ENCODE measurements at regions not wholly inside any gene's neighbourhood (a gene's known extent, or its start where the extent isn't known, plus 50 kb on each side); places are given as distances from the start of the nearest gene placed in this dataset.

GRCh38 chr9:108166519-108166918 is 677.0 kb upstream of the KLF4 start:
- no peak for DNase-seq
- POLR2A ChIA-PET, result no interaction called here

DNA sequence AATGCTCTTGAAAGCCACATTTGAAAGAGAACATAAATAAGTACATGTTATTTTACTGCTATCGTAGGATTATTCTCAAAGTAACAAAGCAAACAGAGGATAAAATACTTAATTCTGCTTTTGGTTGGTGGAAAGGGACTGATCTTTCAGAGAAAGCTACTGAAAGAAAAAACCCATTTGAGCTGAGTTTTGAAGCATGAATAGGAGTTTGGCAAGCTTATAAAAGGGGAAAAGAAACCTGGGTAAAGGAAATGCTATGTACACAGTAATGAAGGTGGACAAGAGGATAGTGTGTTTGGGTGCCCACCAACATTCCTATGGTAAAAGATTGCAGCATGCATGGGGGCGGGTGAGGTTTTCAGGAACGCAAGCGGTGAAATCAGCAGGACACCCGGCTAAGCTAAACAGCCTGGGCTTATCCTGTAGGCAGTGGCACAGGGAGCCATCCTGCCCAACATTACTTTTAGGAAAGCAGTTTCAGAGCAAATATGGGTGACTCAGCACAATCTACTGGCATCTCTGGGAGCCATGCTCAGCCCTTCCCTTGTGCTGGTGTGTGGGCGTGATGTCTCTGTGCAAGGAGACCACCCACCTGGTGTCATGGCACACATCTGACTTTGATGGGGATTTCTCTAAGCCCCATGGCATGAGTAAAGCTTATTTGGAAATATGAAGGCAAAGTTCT is 673.9 kb upstream of the KLF4 start:
- peaks cover 0 to 4% (median 0%) of the 10 kb centered on the region in 4 experiments for H3K4me1 ChIP-seq (ENCODE audit: control extremely low read depth in 1 of 4, control insufficient read depth in 4 of 4, insufficient read depth in 4 of 4, low read length in 3 of 4)
- POLR2A ChIA-PET, result no interaction called here
- H3K36me3 ChIP-seq (ENCODE audit: control insufficient read depth in 4 of 4, insufficient read depth in 4 of 4, low read length in 3 of 4), result no peaks in the 10 kb centered on the region
- H3K27me3 ChIP-seq (replicated peaks in 2 of 5; ENCODE audit: control insufficient read depth in 4 of 5, insufficient read depth in 5 of 5, low read length in 4 of 5), result no peaks in the 10 kb centered on the region
- no peak overlapping the region for H3K4me3 ChIP-seq (ENCODE audit: control insufficient read depth in 1 of 7, extremely low read depth in 1 of 7, insufficient read depth in 4 of 7, low read depth in 2 of 7, low read length in 6 of 7)
- no peak overlapping the region for H3K27ac ChIP-seq (ENCODE audit: insufficient read depth in 1 of 2, low read depth in 1 of 2, low read length in 2 of 2, poor library complexity in 1 of 2, severe bottlenecking in 2 of 2)
- H3K9me3 ChIP-seq (ENCODE audit: control extremely low read depth in 1 of 5, control insufficient read depth in 4 of 5, insufficient read depth in 2 of 5, low read depth in 1 of 5, low read length in 4 of 5), result no peaks in the 10 kb centered on the region
- WGBS (ENCODE audit: insufficient coverage), result 93% methylated on average over 5 of the region's 6 CpGs
- DNase-seq, result no peak
- CTCF ChIA-PET, result no interaction called here

More at GRCh38 chr9:108166519-108166918, 677.0 kb upstream of the KLF4 start:
- WGBS (ENCODE audit: insufficient coverage), result no CpG with 5 or more reads among the region's 2 CpGs
- H3K27me3 ChIP-seq (replicated peaks in 2 of 5; ENCODE audit: control insufficient read depth in 4 of 5, insufficient read depth in 5 of 5, low read length in 4 of 5), result no peaks in the 10 kb centered on the region
- peaks cover 0 to 4% (median 0%) of the 10 kb centered on the region in 4 experiments for H3K4me1 ChIP-seq (ENCODE audit: control extremely low read depth in 1 of 4, control insufficient read depth in 4 of 4, insufficient read depth in 4 of 4, low read length in 3 of 4)
- H3K4me3 ChIP-seq (ENCODE audit: control insufficient read depth in 1 of 7, extremely low read depth in 1 of 7, insufficient read depth in 4 of 7, low read depth in 2 of 7, low read length in 6 of 7), result no peak overlapping the region
- no peaks in the 10 kb centered on the region for H3K9me3 ChIP-seq (ENCODE audit: control extremely low read depth in 1 of 5, control insufficient read depth in 4 of 5, insufficient read depth in 2 of 5, low read depth in 1 of 5, low read length in 4 of 5)
- H3K27ac ChIP-seq (ENCODE audit: insufficient read depth in 1 of 2, low read depth in 1 of 2, low read length in 2 of 2, poor library complexity in 1 of 2, severe bottlenecking in 2 of 2), result no peak overlapping the region
- no peaks in the 10 kb centered on the region for H3K36me3 ChIP-seq (ENCODE audit: control insufficient read depth in 4 of 4, insufficient read depth in 4 of 4, low read length in 3 of 4)
- CTCF ChIA-PET, result interaction anchor here (1.7 kb wide), 2 partner anchors 16 to 20 kb away, joined by 5 read pairs; no protein-coding TSS in a partner anchor

- Histone ChIP-seq H3K9me3 (ENCODE audit: control extremely low read depth in 1 of 5, control insufficient read depth in 4 of 5, insufficient read depth in 2 of 5, low read depth in 1 of 5, low read length in 4 of 5) (no peaks in the 10 kb centered on the region), H3K27me3 (replicated peaks in 2 of 5; ENCODE audit: control insufficient read depth in 4 of 5, insufficient read depth in 5 of 5, low read length in 4 of 5) (no peaks in the 10 kb centered on the region), H3K36me3 (ENCODE audit: control insufficient read depth in 4 of 4, insufficient read depth in 4 of 4, low read length in 3 of 4) (no peaks in the 10 kb centered on the region), H3K27ac (ENCODE audit: insufficient read depth in 1 of 2, low read depth in 1 of 2, low read length in 2 of 2, poor library complexity in 1 of 2, severe bottlenecking in 2 of 2) (no peak overlapping the region), H3K4me3 (ENCODE audit: control insufficient read depth in 1 of 7, extremely low read depth in 1 of 7, insufficient read depth in 4 of 7, low read depth in 2 of 7, low read length in 6 of 7) (no peak overlapping the region), H3K4me1 (ENCODE audit: control extremely low read depth in 1 of 4, control insufficient read depth in 4 of 4, insufficient read depth in 4 of 4, low read length in 3 of 4) (peaks cover 0 to 4% (median 0%) of the 10 kb centered on the region in 4 experiments)
- ChIA-PET POLR2A (no interaction called here), CTCF (no interaction called here)
- 100% methylated on average over 1 of the region's 1 CpG for WGBS (ENCODE audit: insufficient coverage)
- DNase-seq, result no peak
Observed at GRCh38 chr9:108162664-108163063, 673.1 kb upstream of the KLF4 start.

DNA sequence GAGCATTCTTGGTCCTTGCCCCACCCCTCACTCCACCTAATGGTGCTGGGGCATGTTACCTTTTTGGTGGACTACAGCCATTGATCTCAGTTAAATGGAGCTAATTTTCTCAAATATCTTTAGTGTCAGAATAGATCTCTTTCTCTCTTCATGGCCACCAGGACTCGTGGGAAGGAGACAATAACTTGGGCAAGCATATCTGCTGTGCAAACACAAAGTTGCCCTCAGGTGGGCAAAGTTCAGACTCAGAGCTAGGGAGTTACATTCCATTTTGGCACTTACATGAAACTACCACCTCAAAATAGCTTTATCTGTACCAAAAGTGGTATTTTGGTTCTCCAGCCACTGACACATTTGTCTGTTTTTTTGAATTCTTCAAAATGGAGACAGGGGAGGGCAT is 671.9 kb upstream of the KLF4 start:
- no peaks in the 10 kb centered on the region for H3K9me3 ChIP-seq (ENCODE audit: control extremely low read depth in 1 of 5, control insufficient read depth in 4 of 5, insufficient read depth in 2 of 5, low read depth in 1 of 5, low read length in 4 of 5)
- no peak for DNase-seq
- H3K4me3 ChIP-seq (ENCODE audit: control insufficient read depth in 1 of 7, extremely low read depth in 1 of 7, insufficient read depth in 4 of 7, low read depth in 2 of 7, low read length in 6 of 7), result no peak overlapping the region
- peaks cover 0 to 4% (median 0%) of the 10 kb centered on the region in 4 experiments for H3K4me1 ChIP-seq (ENCODE audit: control extremely low read depth in 1 of 4, control insufficient read depth in 4 of 4, insufficient read depth in 4 of 4, low read length in 3 of 4)
- ChIA-PET POLR2A (no interaction called here), CTCF (interaction anchor here (1.0 to 1.6 kb wide), 2 partner anchors 12 to 18 kb away, joined by 3 read pairs; no protein-coding TSS in a partner anchor)
- WGBS (ENCODE audit: insufficient coverage), result 100% methylated on average over 1 of the region's 1 CpG
- no peaks in the 10 kb centered on the region for H3K27me3 ChIP-seq (replicated peaks in 2 of 5; ENCODE audit: control insufficient read depth in 4 of 5, insufficient read depth in 5 of 5, low read length in 4 of 5)
- no peak overlapping the region for H3K27ac ChIP-seq (ENCODE audit: insufficient read depth in 1 of 2, low read depth in 1 of 2, low read length in 2 of 2, poor library complexity in 1 of 2, severe bottlenecking in 2 of 2)
- no peaks in the 10 kb centered on the region for H3K36me3 ChIP-seq (ENCODE audit: control insufficient read depth in 4 of 4, insufficient read depth in 4 of 4, low read length in 3 of 4)

DNA sequence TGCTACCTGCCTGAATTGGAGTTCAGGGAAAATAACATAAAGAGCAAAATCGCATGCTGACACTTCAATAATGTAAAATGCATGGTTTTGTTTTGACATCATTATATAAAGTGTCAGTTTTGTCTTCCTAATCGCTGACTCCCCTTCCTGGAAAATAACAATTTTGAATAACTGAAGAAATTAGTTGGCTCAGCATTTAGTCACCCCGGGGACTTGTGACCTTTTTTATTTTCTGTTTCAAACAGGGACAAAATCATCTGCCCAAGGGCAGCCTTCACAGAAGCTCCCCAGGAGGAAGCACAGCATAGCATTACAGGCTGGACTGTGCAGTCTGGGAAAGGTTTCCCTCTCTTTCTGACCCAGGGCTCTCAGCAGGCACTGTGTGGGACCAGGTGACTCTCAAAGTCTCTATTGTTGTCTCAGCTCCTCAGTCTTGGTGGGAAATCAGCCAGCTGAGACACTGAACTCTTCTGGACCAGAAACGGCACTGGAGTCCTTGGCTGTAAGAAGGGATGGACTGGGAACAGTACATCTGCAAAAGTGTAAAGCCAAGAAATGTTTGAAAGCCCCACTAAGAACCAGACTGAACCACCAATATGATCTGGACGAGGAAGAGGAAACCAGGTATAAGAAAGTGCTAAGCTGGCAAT is 671.3 kb upstream of the KLF4 start:
- POLR2A ChIA-PET, result no interaction called here
- DNase-seq, result no peak
- H3K9me3 ChIP-seq (ENCODE audit: control extremely low read depth in 1 of 5, control insufficient read depth in 4 of 5, insufficient read depth in 2 of 5, low read depth in 1 of 5, low read length in 4 of 5), result no peaks in the 10 kb centered on the region
- H3K4me1 ChIP-seq (ENCODE audit: control extremely low read depth in 1 of 4, control insufficient read depth in 4 of 4, insufficient read depth in 4 of 4, low read length in 3 of 4), result peaks cover 0 to 7% (median 0%) of the 10 kb centered on the region in 4 experiments
- no peaks in the 10 kb centered on the region for H3K27me3 ChIP-seq (replicated peaks in 2 of 5; ENCODE audit: control insufficient read depth in 4 of 5, insufficient read depth in 5 of 5, low read length in 4 of 5)
- H3K27ac ChIP-seq (ENCODE audit: insufficient read depth in 1 of 2, low read depth in 1 of 2, low read length in 2 of 2, poor library complexity in 1 of 2, severe bottlenecking in 2 of 2), result no peak overlapping the region
- no peaks in the 10 kb centered on the region for H3K36me3 ChIP-seq (ENCODE audit: control insufficient read depth in 4 of 4, insufficient read depth in 4 of 4, low read length in 3 of 4)
- 91% methylated on average over 5 of the region's 5 CpGs for WGBS (ENCODE audit: insufficient coverage)
- CTCF ChIA-PET, result interaction anchor here (1.0 to 1.6 kb wide), 2 partner anchors 13 to 18 kb away, joined by 3 read pairs; no protein-coding TSS in a partner anchor
- no peak overlapping the region for H3K4me3 ChIP-seq (ENCODE audit: control insufficient read depth in 1 of 7, extremely low read depth in 1 of 7, insufficient read depth in 4 of 7, low read depth in 2 of 7, low read length in 6 of 7)

GRCh38 chr9:108160039-108160438 is 670.5 kb upstream of the KLF4 start:
- no peak overlapping the region for H3K27ac ChIP-seq (ENCODE audit: insufficient read depth in 1 of 2, low read depth in 1 of 2, low read length in 2 of 2, poor library complexity in 1 of 2, severe bottlenecking in 2 of 2)
- POLR2A ChIA-PET, result no interaction called here
- no peaks in the 10 kb centered on the region for H3K27me3 ChIP-seq (replicated peaks in 2 of 5; ENCODE audit: control insufficient read depth in 4 of 5, insufficient read depth in 5 of 5, low read length in 4 of 5)
- no peaks in the 10 kb centered on the region for H3K9me3 ChIP-seq (ENCODE audit: control extremely low read depth in 1 of 5, control insufficient read depth in 4 of 5, insufficient read depth in 2 of 5, low read depth in 1 of 5, low read length in 4 of 5)
- CTCF ChIA-PET, result no interaction called here
- WGBS (ENCODE audit: insufficient coverage), result 100% methylated on average over 1 of the region's 1 CpG
- no peak overlapping the region for H3K4me3 ChIP-seq (ENCODE audit: control insufficient read depth in 1 of 7, extremely low read depth in 1 of 7, insufficient read depth in 4 of 7, low read depth in 2 of 7, low read length in 6 of 7)
- H3K4me1 ChIP-seq (ENCODE audit: control extremely low read depth in 1 of 4, control insufficient read depth in 4 of 4, insufficient read depth in 4 of 4, low read length in 3 of 4), result peaks cover 0 to 11% (median 0%) of the 10 kb centered on the region in 4 experiments
- H3K36me3 ChIP-seq (ENCODE audit: control insufficient read depth in 4 of 4, insufficient read depth in 4 of 4, low read length in 3 of 4), result no peaks in the 10 kb centered on the region
- no peak for DNase-seq

Data from common myeloid progenitor, CD34-positive (primary cell).